HL-60 (cell line): ENCODE measurements at regions not wholly inside any gene's neighbourhood (a gene's known extent, or its start where the extent isn't known, plus 50 kb on each side); places are given as distances from the start of the nearest gene placed in this dataset.
"Not testable (repeated sequence)": the region's sequence is repeated elsewhere in the genome, so short reads cannot be mapped to it uniquely, and the experiment has no call there.

Experiments used
- CTCF ChIP-seq: IDR thresholded peaks from one replicate; pipeline ENCODE4 v1.5.1; 2011; ENCODE audit warnings: low read length, control low read depth, inconsistent platforms; ENCODE audit not compliant: insufficient read depth
- REST ChIP-seq: IDR thresholded peaks from 2 replicates; pipeline ENCODE4 v1.6.1; 2012; ENCODE audit warnings: low read depth; ENCODE audit not compliant: insufficient replicate concordance

- not testable (repeated sequence) for TF ChIP-seq CTCF, REST
These were observed 666.5 kb downstream of the TDRD15 start for GRCh38 chr2:21790311-21790710.
